Vagina (tissue), 2 donors: ENCODE measurements at regions not wholly inside any gene's neighbourhood (a gene's known extent, or its start where the extent isn't known, plus 50 kb on each side); places are given as distances from the start of the nearest gene placed in this dataset.

Experiments used
- POLR2A ChIP-seq, 2 donors: fragments of 450-650 bp; IDR thresholded peaks; one replicate each; pipeline ENCODE4 v1.6.1; 2017; ENCODE audit warnings: antibody characterized with exemption in 2 of 2, mild to moderate bottlenecking in 2 of 2, moderate library complexity in 2 of 2
- POLR2AphosphoS5 ChIP-seq, 2 donors: sonication (generic); formaldehyde crosslinking; IDR thresholded peaks; one replicate each; pipeline ENCODE4 v1.9.0; 2017; ENCODE audit warnings: antibody characterized with exemption in 2 of 2, mild to moderate bottlenecking in 2 of 2, low read depth in 1 of 2; ENCODE audit not compliant: insufficient read depth in 1 of 2
- TF ChIP-seq, protein P1 (sequence below), 3 experiments: fragments of 450-650 bp in 2 of 3; fragments of 200-600 bp in 1 of 3; sonication (generic) in 1 of 3; IDR thresholded peaks; one replicate each; pipeline ENCODE4 v1.5.1; 2017 to 2019; ENCODE audit warnings: antibody characterized with exemption in 3 of 3, mild to moderate bottlenecking in 2 of 3, moderate library complexity in 2 of 3

GRCh38 chr10:23786594-23786993 lies 347.7 kb downstream of the OTUD1 start:
- TF ChIP-seq, protein P1, sequence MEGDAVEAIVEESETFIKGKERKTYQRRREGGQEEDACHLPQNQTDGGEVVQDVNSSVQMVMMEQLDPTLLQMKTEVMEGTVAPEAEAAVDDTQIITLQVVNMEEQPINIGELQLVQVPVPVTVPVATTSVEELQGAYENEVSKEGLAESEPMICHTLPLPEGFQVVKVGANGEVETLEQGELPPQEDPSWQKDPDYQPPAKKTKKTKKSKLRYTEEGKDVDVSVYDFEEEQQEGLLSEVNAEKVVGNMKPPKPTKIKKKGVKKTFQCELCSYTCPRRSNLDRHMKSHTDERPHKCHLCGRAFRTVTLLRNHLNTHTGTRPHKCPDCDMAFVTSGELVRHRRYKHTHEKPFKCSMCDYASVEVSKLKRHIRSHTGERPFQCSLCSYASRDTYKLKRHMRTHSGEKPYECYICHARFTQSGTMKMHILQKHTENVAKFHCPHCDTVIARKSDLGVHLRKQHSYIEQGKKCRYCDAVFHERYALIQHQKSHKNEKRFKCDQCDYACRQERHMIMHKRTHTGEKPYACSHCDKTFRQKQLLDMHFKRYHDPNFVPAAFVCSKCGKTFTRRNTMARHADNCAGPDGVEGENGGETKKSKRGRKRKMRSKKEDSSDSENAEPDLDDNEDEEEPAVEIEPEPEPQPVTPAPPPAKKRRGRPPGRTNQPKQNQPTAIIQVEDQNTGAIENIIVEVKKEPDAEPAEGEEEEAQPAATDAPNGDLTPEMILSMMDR (IDR thresholded peaks at IDR 0.05), result no peak
- TF ChIP-seq POLR2A (IDR thresholded peaks at IDR 0.05) (no peak), POLR2AphosphoS5 (IDR thresholded peaks at IDR 0.05; ENCODE audit: insufficient read depth in 1 of 2, low read depth in 1 of 2) (no peak)
